PC-9 (cell line): ENCODE measurements at regions not wholly inside any gene's neighbourhood (a gene's known extent, or its start where the extent isn't known, plus 50 kb on each side); places are given as distances from the start of the nearest gene placed in this dataset.
A peak's percentile ranks its signal among the peaks of the same experiment; 100 is the strongest.

ENCODE experiments used
- BruUV-seq: library from RNA; stranded (reverse); fragments of 400-500 nt; replicated peaks from 2 replicates; lab custom pipeline; 2021; lab: Mats Ljungman, UMichigan
- CTCF ChIA-PET: fragments of 300-600 bp; sonication (Branson Sonifier 250); formaldehyde crosslinking; loops from one replicate; lab custom pipeline; 2022; ENCODE audit warnings: antibody characterized with exemption; lab: Charles Lee
- POLR2A ChIA-PET: fragments of 300-600 bp; sonication (Branson Sonifier 250); formaldehyde crosslinking; loops from one replicate; lab custom pipeline; 2022; ENCODE audit warnings: antibody characterized with exemption; ENCODE audit not compliant: unreplicated experiment; lab: Charles Lee
- DNase-seq, 2 experiments: peaks; one replicate each; pipeline versions ENCODE4 v3.0.0 to v3.0.0-alpha.2; 2015 to 2022; ENCODE audit warnings: mixed read lengths in 1 of 2
- H2AFZ ChIP-seq: fragments of 200-600 bp; sonication (generic); 2 replicates; pipeline ENCODE4 v1.8.1; 2017; ENCODE audit warnings: antibody characterized with exemption
- H3F3A ChIP-seq: fragments of 200-600 bp; sonication (generic); 2 replicates; pipeline ENCODE4 v1.8.1; 2017; ENCODE audit warnings: antibody characterized with exemption, mild to moderate bottlenecking, low read depth; ENCODE audit not compliant: insufficient read depth
- H3K27ac ChIP-seq: fragments of 200-600 bp; sonication (generic); 2 replicates; pipeline ENCODE4 v1.6.1; 2016; ENCODE audit warnings: mixed run types
- H3K27me3 ChIP-seq: fragments of 200-600 bp; sonication (generic); 2 replicates; pipeline ENCODE4 v1.6.1; 2016; ENCODE audit warnings: low read depth, mixed run types; ENCODE audit not compliant: insufficient read depth
- H3K36me3 ChIP-seq: fragments of 200-600 bp; sonication (generic); 2 replicates; pipeline ENCODE4 v1.6.1; 2016; ENCODE audit warnings: low read depth, mixed run types
- H3K4me1 ChIP-seq: fragments of 200-600 bp; sonication (generic); replicated peaks from 2 replicates; pipeline ENCODE4 v1.6.1; 2016; ENCODE audit warnings: mixed run types; ENCODE audit not compliant: insufficient read depth
- H3K4me2 ChIP-seq: fragments of 200-600 bp; sonication (generic); 2 replicates; pipeline ENCODE4 v1.6.1; 2017; ENCODE audit warnings: mixed run types
- H3K4me3 ChIP-seq: fragments of 200-600 bp; sonication (generic); 2 replicates; pipeline ENCODE4 v1.6.1; 2016; ENCODE audit warnings: mixed run types
- H3K79me2 ChIP-seq: fragments of 200-600 bp; sonication (generic); 2 replicates; pipeline ENCODE4 v1.6.1; 2017; ENCODE audit warnings: low read depth, mixed run types
- H3K9me2 ChIP-seq: fragments of 200-600 bp; sonication (generic); 2 replicates; pipeline ENCODE4 v1.8.1; 2017; ENCODE audit warnings: mild to moderate bottlenecking; ENCODE audit not compliant: insufficient read depth
- H3K9me3 ChIP-seq: fragments of 200-600 bp; sonication (generic); 2 replicates; pipeline ENCODE4 v1.8.1; 2016; ENCODE audit warnings: low read depth; ENCODE audit not compliant: insufficient read depth
- H4K20me1 ChIP-seq: fragments of 200-600 bp; sonication (generic); 2 replicates; pipeline ENCODE4 v1.8.1; 2017; ENCODE audit not compliant: insufficient read depth
- EZH2 ChIP-seq: fragments of 200-600 bp; sonication (generic); IDR thresholded peaks from 2 replicates; pipeline ENCODE4 v1.8.0; 2017; ENCODE audit warnings: antibody characterized with exemption, low read depth
- intact Hi-C: fragments of 100-400 bp; cut with micrococcal nuclease; formaldehyde crosslinking; loops from one replicate; pipeline ENCODE4 v1.10.0; 2022; ENCODE audit not compliant: unreplicated experiment
- TF ChIP-seq, protein P1 (sequence below): fragments of 200-600 bp; sonication (generic); conservative IDR thresholded peaks from 2 replicates; pipeline ENCODE4 v1.6.1; 2017; ENCODE audit warnings: mixed run types, antibody characterized with exemption, mild to moderate bottlenecking, moderate library complexity

DNA sequence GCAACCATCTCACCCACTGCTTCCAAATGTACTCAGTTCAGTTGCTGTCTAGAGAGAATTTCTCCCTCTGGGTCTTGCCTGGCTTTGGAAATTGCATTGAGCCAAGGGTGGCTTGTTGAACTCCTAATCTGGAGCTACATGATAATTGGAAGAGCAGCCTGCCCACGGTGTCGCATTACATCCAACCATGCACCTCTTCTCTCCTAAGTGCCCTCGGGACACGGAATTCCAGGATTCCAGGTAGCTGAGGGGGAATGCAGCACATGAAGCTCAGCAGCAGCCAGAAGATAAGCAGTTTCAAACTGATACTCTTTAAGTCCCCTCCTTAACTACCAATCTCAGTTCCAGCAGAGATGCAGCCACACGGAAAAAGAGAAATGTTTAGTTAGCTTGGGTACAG lies 509.4 kb upstream of the KLF4 start:
- Histone ChIP-seq H3K36me3 (no peaks in the 10 kb centered on the region), H3K4me3 (no peak overlapping the region), H3K27me3 (no peaks in the 10 kb centered on the region), H4K20me1 (no peaks in the 10 kb centered on the region), H3K9me3 (no peaks in the 10 kb centered on the region), H3K27ac (no peak overlapping the region), H3K79me2 (no peaks in the 10 kb centered on the region), H3K9me2 (no peaks in the 10 kb centered on the region), H3K4me1 (no peaks in the 10 kb centered on the region), H3F3A (no peaks in the 10 kb centered on the region), H2AFZ (no peak overlapping the region), H3K4me2 (no peak overlapping the region)
- intact Hi-C loops, result no loop called here
- no TSS peak for BruUV-seq
- ChIA-PET CTCF (interaction anchor here (0.5 kb wide), 1 partner anchor 187 kb away, joined by 15 read pairs; no protein-coding TSS in a partner anchor), POLR2A (interaction anchor here (0.6 to 0.9 kb wide), 2 partner anchors 17 to 93 kb away, joined by 5 read pairs; no protein-coding TSS in a partner anchor)
- peak in 1 of 2 experiments; percentile 19 for DNase-seq
- TF ChIP-seq EZH2, result no peak
- TF ChIP-seq, protein P1, sequence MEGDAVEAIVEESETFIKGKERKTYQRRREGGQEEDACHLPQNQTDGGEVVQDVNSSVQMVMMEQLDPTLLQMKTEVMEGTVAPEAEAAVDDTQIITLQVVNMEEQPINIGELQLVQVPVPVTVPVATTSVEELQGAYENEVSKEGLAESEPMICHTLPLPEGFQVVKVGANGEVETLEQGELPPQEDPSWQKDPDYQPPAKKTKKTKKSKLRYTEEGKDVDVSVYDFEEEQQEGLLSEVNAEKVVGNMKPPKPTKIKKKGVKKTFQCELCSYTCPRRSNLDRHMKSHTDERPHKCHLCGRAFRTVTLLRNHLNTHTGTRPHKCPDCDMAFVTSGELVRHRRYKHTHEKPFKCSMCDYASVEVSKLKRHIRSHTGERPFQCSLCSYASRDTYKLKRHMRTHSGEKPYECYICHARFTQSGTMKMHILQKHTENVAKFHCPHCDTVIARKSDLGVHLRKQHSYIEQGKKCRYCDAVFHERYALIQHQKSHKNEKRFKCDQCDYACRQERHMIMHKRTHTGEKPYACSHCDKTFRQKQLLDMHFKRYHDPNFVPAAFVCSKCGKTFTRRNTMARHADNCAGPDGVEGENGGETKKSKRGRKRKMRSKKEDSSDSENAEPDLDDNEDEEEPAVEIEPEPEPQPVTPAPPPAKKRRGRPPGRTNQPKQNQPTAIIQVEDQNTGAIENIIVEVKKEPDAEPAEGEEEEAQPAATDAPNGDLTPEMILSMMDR, result no peak

DNA sequence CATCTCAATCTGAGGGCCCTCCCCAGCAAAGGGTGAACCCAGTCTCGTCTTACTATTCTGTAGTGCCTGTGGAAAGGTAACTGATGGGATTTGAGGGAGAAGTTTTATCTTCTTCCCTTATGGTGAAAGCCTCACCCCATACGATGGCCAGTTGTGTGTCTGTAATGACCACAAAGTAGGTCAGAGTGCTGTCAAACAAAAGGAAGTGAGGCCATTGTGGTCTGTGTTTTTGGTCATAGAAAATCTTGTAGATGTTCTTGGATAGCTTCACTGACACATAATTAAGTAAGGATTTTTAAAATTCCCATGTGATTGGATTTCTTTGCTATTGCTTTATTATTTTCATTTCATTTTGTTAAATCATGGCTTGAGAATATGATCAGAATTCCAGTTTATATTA lies 505.1 kb upstream of the KLF4 start:
- no peaks in the 10 kb centered on the region for H3K27me3 ChIP-seq
- ChIA-PET CTCF (no interaction called here), POLR2A (no interaction called here)
- BruUV-seq, result no TSS peak
- H3K4me2 ChIP-seq, result no peak overlapping the region
- no peaks in the 10 kb centered on the region for H3K79me2 ChIP-seq
- no peaks in the 10 kb centered on the region for H3K36me3 ChIP-seq
- no peaks in the 10 kb centered on the region for H3F3A ChIP-seq
- no peak overlapping the region for H3K27ac ChIP-seq
- H3K4me1 ChIP-seq, result peaks cover 4% of the 10 kb centered on the region; the same call in 1 of the 2 replicates
- H4K20me1 ChIP-seq, result no peaks in the 10 kb centered on the region
- H3K9me3 ChIP-seq, result no peaks in the 10 kb centered on the region
- no peak for DNase-seq
- intact Hi-C loops, result no loop called here
- no peaks in the 10 kb centered on the region for H3K9me2 ChIP-seq
- no peak overlapping the region for H2AFZ ChIP-seq
- TF ChIP-seq EZH2, result no peak
- TF ChIP-seq, protein P1, result no peak
- no peak overlapping the region for H3K4me3 ChIP-seq

DNA sequence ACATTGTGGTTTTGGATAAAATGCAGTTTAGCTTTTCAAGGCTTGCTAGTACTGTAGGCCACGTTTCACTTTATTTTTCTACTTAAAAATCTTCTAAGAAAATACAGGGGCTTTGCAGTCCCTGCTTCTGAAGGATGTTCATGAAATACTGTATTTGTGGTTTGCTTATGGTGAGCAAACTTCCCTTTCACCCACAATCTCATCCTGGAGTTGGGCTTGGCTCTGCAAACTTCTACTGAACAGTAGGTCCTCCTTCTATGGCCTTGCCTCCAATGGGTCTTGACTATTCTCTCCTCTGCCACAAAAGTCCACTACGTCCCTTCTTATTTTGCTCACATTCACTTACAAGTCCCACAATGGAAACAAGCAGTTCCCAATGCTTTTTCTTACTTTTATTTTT lies 502.7 kb upstream of the KLF4 start:
- H3K36me3 ChIP-seq, result no peaks in the 10 kb centered on the region
- H4K20me1 ChIP-seq, result no peaks in the 10 kb centered on the region
- H3K9me2 ChIP-seq, result no peaks in the 10 kb centered on the region
- ChIA-PET POLR2A (no interaction called here), CTCF (no interaction called here)
- no peak overlapping the region for H3K4me2 ChIP-seq
- BruUV-seq, result no TSS peak
- H3K27me3 ChIP-seq, result no peaks in the 10 kb centered on the region
- H2AFZ ChIP-seq, result no peak overlapping the region
- H3K79me2 ChIP-seq, result no peaks in the 10 kb centered on the region
- H3K4me1 ChIP-seq, result peaks cover 8% of the 10 kb centered on the region; the same call in 1 of the 2 replicates
- no peak for TF ChIP-seq EZH2
- TF ChIP-seq, protein P1, result no peak
- no peak for DNase-seq
- intact Hi-C loops, result no loop called here
- no peaks in the 10 kb centered on the region for H3K9me3 ChIP-seq
- peaks cover 5% of the 10 kb centered on the region; the same call in 1 of the 2 replicates for H3F3A ChIP-seq
- no peak overlapping the region for H3K27ac ChIP-seq
- no peak overlapping the region for H3K4me3 ChIP-seq
